ENCODE measurements at regions not wholly inside any gene's neighbourhood (a gene's known extent, or its start where the extent isn't known, plus 50 kb on each side); places are given as distances from the start of the nearest gene placed in this dataset.

DNA sequence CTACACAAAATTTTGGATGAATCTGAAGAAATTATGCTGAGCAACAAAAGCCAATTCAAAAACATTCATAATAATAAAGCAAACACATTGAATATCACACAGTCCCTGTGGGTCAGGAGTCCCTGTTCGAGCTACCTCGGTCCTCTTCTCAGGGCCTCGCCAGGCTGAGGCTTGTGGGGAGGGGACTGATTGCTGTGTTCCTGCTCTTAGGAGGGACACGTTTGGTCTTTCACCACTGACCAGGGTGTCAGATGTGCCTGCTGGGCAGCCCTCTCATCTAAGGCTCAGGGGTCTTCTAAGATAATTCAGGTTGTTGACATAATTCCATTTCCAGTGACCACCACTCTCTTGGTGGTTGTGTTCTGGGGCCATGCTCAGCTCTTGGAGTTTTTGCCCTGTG is 233.8 kb upstream of the PPP2R2D start:
- TF ChIP-seq, protein P1, sequence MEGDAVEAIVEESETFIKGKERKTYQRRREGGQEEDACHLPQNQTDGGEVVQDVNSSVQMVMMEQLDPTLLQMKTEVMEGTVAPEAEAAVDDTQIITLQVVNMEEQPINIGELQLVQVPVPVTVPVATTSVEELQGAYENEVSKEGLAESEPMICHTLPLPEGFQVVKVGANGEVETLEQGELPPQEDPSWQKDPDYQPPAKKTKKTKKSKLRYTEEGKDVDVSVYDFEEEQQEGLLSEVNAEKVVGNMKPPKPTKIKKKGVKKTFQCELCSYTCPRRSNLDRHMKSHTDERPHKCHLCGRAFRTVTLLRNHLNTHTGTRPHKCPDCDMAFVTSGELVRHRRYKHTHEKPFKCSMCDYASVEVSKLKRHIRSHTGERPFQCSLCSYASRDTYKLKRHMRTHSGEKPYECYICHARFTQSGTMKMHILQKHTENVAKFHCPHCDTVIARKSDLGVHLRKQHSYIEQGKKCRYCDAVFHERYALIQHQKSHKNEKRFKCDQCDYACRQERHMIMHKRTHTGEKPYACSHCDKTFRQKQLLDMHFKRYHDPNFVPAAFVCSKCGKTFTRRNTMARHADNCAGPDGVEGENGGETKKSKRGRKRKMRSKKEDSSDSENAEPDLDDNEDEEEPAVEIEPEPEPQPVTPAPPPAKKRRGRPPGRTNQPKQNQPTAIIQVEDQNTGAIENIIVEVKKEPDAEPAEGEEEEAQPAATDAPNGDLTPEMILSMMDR (IDR thresholded peaks at IDR 0.05; ENCODE audit: control insufficient read depth, insufficient read depth, low read depth, low read length, missing control alignments) = no peak
- no peak overlapping the region for H3K4me3 ChIP-seq (ENCODE audit: control insufficient read depth, low read depth, low read length)
- DNase-seq (ENCODE audit: low read depth) = no peak

DNA sequence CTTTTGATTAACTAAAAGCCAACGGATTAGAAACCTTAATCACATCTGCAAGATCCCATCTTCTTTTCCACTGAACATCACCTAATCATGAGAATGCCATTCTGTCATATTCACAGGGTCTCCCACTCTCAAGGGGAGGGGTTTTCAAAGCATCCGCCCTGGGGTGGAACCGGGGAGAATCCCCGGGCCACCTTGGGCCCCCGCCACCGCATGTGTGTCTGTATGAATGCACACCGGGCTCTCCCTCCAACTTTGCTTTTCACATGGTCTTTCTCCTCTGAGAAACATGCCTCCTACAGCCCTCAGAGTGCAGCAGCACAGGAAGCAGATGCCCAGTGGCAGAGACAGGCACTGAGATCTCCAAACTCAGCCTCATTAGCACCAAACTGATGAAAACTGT is 233.2 kb upstream of the PPP2R2D start:
- H3K4me3 ChIP-seq (ENCODE audit: control insufficient read depth, low read depth, low read length) = no peak overlapping the region
- TF ChIP-seq, protein P1 (IDR thresholded peaks at IDR 0.05; ENCODE audit: control insufficient read depth, insufficient read depth, low read depth, low read length, missing control alignments) = no peak
- DNase-seq (ENCODE audit: low read depth) = no peak

DNA sequence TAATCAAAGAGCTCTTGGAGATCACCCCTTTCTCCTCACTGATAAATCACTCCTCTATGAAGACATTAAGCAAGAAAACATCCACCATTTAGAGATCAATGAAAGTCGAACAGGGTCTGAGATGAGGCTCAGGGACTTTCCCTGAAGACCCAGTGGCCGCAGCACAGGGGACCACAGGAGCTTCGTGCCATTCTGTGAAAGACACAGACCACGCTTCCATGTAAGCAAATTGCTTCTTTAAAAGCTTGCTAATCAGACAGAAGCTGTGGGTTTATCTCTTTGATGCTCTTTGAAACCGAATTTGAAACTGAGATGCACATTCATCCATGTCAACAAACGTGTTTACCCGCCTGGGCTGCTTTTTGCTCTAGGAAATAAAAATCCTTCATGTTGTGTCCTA is 231.9 kb upstream of the PPP2R2D start:
- DNase-seq (ENCODE audit: low read depth) = no peak
- TF ChIP-seq, protein P1 (IDR thresholded peaks at IDR 0.05; ENCODE audit: control insufficient read depth, insufficient read depth, low read depth, low read length, missing control alignments) = no peak
- H3K4me3 ChIP-seq (ENCODE audit: control insufficient read depth, low read depth, low read length) = no peak overlapping the region

DNA sequence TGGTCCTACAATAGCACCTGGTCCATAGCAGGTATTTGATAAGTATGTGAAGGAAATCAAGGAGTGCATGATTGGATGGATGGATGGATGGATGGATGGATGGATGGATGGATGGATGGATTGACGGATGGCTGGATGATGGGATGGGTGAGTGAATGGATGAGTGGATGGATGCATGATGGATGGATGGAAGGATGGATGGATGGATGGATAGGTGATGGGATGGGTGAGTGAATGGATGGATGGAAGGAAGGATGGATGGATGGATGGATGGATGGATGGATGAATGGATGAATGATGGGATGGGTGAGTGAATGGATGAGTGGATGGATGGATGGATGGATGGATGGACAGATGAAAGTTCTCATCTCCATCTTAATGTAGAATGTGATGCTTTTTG is 231.0 kb upstream of the PPP2R2D start:
- DNase-seq (ENCODE audit: low read depth) = no peak
- TF ChIP-seq, protein P1 (IDR thresholded peaks at IDR 0.05; ENCODE audit: control insufficient read depth, insufficient read depth, low read depth, low read length, missing control alignments) = no peak
- H3K4me3 ChIP-seq (ENCODE audit: control insufficient read depth, low read depth, low read length) = no peak overlapping the region

DNA sequence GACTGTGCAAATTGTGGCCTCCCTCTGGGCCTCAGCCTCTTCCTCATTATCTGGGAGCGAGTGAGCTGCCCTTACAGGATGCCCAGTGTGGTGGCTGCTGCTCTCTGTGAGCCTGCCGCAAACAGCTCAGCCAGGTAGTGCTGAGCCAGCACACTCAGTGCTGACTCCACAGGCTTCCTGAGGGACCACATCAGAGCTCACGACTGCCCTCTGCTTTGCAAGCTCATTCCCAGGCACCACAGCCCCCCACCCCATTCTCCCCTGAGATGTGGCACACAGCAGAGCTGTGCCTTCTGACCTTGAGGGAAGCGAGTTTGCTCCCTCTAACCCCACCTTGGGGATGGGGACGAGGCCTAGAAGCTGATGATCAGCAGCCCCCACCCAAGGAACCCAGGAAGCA is 230.5 kb upstream of the PPP2R2D start:
- no peak for DNase-seq (ENCODE audit: low read depth)
- H3K4me3 ChIP-seq (ENCODE audit: control insufficient read depth, low read depth, low read length) = no peak overlapping the region
- TF ChIP-seq, protein P1 (IDR thresholded peaks at IDR 0.05; ENCODE audit: control insufficient read depth, insufficient read depth, low read depth, low read length, missing control alignments) = no peak

DNA sequence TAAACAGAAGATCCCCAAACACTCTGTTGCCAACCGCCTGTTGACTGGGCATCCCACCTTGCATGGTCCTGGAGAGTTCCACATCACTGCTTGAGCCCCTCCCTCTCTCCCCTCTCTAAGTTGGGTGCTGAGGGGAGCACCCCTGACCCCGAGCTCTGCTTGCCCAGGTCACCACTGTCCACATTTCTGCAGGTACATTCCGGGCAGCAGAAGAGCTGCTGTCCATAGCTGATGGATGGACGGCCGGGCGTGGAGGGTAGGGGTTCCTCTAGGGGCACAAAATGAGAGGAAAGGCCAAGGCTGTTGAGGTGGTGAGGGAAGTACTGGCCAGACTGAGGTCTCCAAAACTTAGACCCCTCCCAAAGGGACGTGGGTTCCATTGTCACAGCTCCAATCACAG is 227.4 kb upstream of the PPP2R2D start:
- TF ChIP-seq, protein P1 (IDR thresholded peaks at IDR 0.05; ENCODE audit: control insufficient read depth, insufficient read depth, low read depth, low read length, missing control alignments) = no peak
- H3K4me3 ChIP-seq (ENCODE audit: control insufficient read depth, low read depth, low read length) = no peak overlapping the region
- DNase-seq (ENCODE audit: low read depth) = no peak

DNA sequence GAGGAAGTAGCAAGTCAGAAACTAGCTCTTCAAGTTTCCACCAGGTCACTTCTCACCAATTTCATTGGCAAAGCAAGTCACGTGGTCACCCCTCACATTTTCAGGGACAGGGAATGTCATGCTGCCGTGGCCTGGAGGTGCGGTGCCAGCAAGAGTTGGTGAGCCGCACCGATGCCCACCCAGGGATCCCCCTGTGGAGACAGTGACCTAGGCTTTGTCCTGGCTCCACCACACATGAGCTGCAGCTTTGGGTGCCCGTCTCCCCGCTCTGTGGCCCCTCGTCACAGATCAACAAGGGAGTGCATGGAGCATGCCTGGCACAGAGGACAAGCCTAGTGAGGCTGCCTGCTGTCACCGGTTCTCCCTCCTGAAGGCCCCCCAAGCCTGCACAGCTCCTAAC is 226.7 kb upstream of the PPP2R2D start:
- H3K4me3 ChIP-seq (ENCODE audit: control insufficient read depth, low read depth, low read length) = no peak overlapping the region
- no peak for DNase-seq (ENCODE audit: low read depth)
- TF ChIP-seq, protein P1 (IDR thresholded peaks at IDR 0.05; ENCODE audit: control insufficient read depth, insufficient read depth, low read depth, low read length, missing control alignments) = no peak

All from AG09309 (cell line).